Right lobe of liver (tissue), 4 donors: ENCODE measurements at regions not wholly inside any gene's neighbourhood (a gene's known extent, or its start where the extent isn't known, plus 50 kb on each side); places are given as distances from the start of the nearest gene placed in this dataset.

Experiments used
- POLR2A ChIP-seq: fragments of 450-650 bp; IDR thresholded peaks from one replicate; pipeline ENCODE4 v1.6.1; 2017; ENCODE audit warnings: antibody characterized with exemption, mild to moderate bottlenecking
- TF ChIP-seq, protein P1 (sequence below), 4 donors: fragments of 200-600 bp in 3 of 4; fragments of 450-650 bp in 1 of 4; IDR thresholded peaks; one replicate each; pipeline versions ENCODE4 v1.5.1 to v1.8.0; 2016 to 2022; ENCODE audit warnings: antibody characterized with exemption in 4 of 4, mild to moderate bottlenecking in 2 of 4
- donor health status: DM: no; HTN: no; CAD: no.
- donor health status: DM: no; HTN: no; CAD: no.
- donor health status: DM: no; HTN: yes; CAD: no.

DNA sequence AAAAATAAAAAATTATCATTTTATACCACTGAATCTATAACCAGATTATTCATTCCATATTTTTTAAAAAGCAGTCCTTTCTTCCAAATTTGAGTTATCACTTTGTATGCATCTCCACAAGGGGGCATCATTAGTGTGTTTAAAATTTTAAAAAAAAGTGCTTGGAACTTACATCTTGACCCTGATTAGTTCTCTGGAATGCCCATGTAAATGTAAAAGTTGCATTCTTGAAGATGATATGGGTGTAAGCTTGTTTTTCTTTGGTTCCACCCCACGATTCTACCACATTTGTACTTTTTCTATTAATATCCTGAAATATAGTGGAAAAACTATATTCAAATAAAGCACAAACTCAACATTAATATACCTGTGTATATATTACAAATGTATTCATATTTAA, 144.9 kb downstream of the ELAPOR2 start:
- TF ChIP-seq, protein P1, sequence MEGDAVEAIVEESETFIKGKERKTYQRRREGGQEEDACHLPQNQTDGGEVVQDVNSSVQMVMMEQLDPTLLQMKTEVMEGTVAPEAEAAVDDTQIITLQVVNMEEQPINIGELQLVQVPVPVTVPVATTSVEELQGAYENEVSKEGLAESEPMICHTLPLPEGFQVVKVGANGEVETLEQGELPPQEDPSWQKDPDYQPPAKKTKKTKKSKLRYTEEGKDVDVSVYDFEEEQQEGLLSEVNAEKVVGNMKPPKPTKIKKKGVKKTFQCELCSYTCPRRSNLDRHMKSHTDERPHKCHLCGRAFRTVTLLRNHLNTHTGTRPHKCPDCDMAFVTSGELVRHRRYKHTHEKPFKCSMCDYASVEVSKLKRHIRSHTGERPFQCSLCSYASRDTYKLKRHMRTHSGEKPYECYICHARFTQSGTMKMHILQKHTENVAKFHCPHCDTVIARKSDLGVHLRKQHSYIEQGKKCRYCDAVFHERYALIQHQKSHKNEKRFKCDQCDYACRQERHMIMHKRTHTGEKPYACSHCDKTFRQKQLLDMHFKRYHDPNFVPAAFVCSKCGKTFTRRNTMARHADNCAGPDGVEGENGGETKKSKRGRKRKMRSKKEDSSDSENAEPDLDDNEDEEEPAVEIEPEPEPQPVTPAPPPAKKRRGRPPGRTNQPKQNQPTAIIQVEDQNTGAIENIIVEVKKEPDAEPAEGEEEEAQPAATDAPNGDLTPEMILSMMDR (IDR thresholded peaks at IDR 0.05), result peak; percentile 17 to 46 (median 40)
- no peak for TF ChIP-seq POLR2A
